CD4-positive, alpha-beta T cell treated with Interleukin-15 for 4 hours (primary cell): ENCODE measurements at regions not wholly inside any gene's neighbourhood (a gene's known extent, or its start where the extent isn't known, plus 50 kb on each side); places are given as distances from the start of the nearest gene placed in this dataset.

Experiments
- DNase-seq: peaks from one replicate; pipeline ENCODE4 v3.0.0-alpha.2; 2020; ENCODE audit warnings: low spot score

- DNase-seq = peak; percentile 2
These were observed 119.4 kb downstream of the MRPS6 start for GRCh38 chr21:34192646-34193285.

GRCh38 chr21:34195335-34195734 lies 122.0 kb downstream of the MRPS6 start:
- no peak for DNase-seq

GRCh38 chr21:34196996-34197395 lies 123.6 kb downstream of the MRPS6 start:
- no peak for DNase-seq

GRCh38 chr21:34197561-34197960 lies 124.2 kb downstream of the MRPS6 start:
- DNase-seq = no peak

GRCh38 chr21:34198231-34199120 lies 125.1 kb downstream of the MRPS6 start:
- peak; percentile 30 for DNase-seq

- DNase-seq = no peak
These were observed 125.9 kb downstream of the MRPS6 start for GRCh38 chr21:34199121-34199910.

GRCh38 chr21:34200288-34200905 lies 127.0 kb downstream of the MRPS6 start:
- DNase-seq = no peak

GRCh38 chr21:34201001-34201400 lies 127.6 kb downstream of the MRPS6 start:
- no peak for DNase-seq

- DNase-seq = no peak
These were observed 128.1 kb downstream of the MRPS6 start for GRCh38 chr21:34201481-34201858.

- no peak for DNase-seq
These were observed 129.4 kb downstream of the MRPS6 start for GRCh38 chr21:34202553-34203372.

- no peak for DNase-seq
These were observed 130.6 kb downstream of the MRPS6 start for GRCh38 chr21:34203851-34204420.

- DNase-seq = no peak
These were observed 131.4 kb downstream of the MRPS6 start for GRCh38 chr21:34204481-34205439.

- DNase-seq = no peak
These were observed 132.6 kb downstream of the MRPS6 start for GRCh38 chr21:34205811-34206571.

- no peak for DNase-seq
These were observed 140.6 kb downstream of the MRPS6 start for GRCh38 chr21:34213959-34214358.

- DNase-seq = no peak
These were observed 142.1 kb downstream of the MRPS6 start for GRCh38 chr21:34215501-34215900.

- no peak for DNase-seq
These were observed 142.7 kb downstream of the MRPS6 start for GRCh38 chr21:34215911-34216717.

GRCh38 chr21:34216718-34217032 lies 143.3 kb downstream of the MRPS6 start:
- DNase-seq = no peak

- DNase-seq = no peak
These were observed 143.9 kb downstream of the MRPS6 start for GRCh38 chr21:34217263-34217662.
